SK-N-MC (cell line): ENCODE measurements at regions not wholly inside any gene's neighbourhood (a gene's known extent, or its start where the extent isn't known, plus 50 kb on each side); places are given as distances from the start of the nearest gene placed in this dataset.

Experiments
- EZH2 ChIP-seq: fragments of 200-600 bp; sonication (generic); IDR thresholded peaks from one replicate; pipeline ENCODE4 v1.6.1; 2017; ENCODE audit warnings: antibody characterized with exemption
- FOXP2 ChIP-seq: optimal IDR thresholded peaks from 2 replicates; pipeline ENCODE3; 2011; ENCODE audit warnings: mild to moderate bottlenecking, moderate library complexity; ENCODE audit not compliant: insufficient read depth; ENCODE audit errors: extremely low read length, control extremely low read depth
- POLR2AphosphoS5 ChIP-seq: IDR thresholded peaks from 2 replicates; pipeline ENCODE4 v1.6.1; 2012; ENCODE audit warnings: mild to moderate bottlenecking, low read depth, low read length, borderline replicate concordance

DNA sequence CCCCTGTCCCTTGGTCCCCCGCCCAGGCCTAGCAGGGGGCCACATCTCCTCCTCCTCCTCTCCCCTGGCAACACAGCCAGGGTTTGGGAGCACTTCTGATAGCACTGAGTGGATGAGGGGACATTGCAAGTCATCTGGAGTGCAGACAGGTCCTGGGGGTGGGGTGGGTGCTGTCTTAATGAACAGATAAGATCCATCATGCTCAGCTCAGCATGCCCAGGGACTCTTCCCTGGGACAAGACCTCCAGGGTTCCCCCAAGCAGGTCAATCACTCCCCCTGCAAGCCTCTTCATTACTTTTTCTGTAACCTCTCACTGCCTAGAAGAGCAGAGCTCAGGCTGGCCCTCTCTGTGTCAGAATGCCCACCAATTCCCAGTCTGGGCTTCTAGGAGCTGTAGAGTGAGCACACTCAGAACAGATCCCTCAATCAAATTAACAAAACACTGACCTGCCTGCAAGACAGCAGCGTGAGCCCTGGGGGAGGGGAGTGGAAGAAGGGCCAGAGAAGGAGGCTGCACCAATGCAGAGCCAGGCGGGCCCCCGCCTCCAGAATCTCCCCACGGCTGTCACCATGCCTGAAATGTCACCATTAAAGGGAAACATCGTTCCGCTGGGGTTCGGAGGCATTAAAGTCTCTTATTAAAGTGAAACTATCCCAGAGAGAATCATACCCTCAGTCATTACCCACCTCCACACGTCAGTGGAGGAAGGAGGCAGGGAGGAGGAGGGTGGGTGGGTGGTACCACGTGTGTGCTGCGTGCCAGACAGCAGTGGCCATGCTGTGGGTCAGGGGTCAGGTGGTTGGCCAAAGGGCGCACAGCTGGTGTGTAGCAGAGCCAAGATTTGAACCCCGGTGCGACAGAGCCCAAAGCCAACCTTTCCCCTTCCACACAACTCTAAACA lies 114.7 kb upstream of the LINGO1 start:
- TF ChIP-seq POLR2AphosphoS5 (no peak), EZH2 (no peak), FOXP2 (no peak)
